22Rv1 (cell line): ENCODE measurements at regions not wholly inside any gene's neighbourhood (a gene's known extent, or its start where the extent isn't known, plus 50 kb on each side); places are given as distances from the start of the nearest gene placed in this dataset.

Source experiments
- H3K27ac ChIP-seq: fragments of 450-650 bp; 2 replicates; pipeline ENCODE4 v1.5.1; 2017
- CTCF ChIP-seq: fragments of 450-650 bp; IDR thresholded peaks from 2 replicates; pipeline ENCODE4 v1.5.1; 2017; ENCODE audit warnings: mild to moderate bottlenecking
- ZFX ChIP-seq: fragments of 450-650 bp; IDR thresholded peaks from 2 replicates; pipeline ENCODE4 v1.6.1; 2017; ENCODE audit warnings: antibody characterized with exemption, borderline replicate concordance

- no peak overlapping the region for H3K27ac ChIP-seq
- TF ChIP-seq ZFX (no peak), CTCF (no peak)
Observed at GRCh38 chr16:80296034-80296433, 244.8 kb upstream of the DYNLRB2 start.

GRCh38 chr16:80294172-80294571 lies 246.6 kb upstream of the DYNLRB2 start:
- no peak overlapping the region for H3K27ac ChIP-seq
- no peak for TF ChIP-seq ZFX
- no peak for TF ChIP-seq CTCF

- no peak overlapping the region for H3K27ac ChIP-seq
- no peak for TF ChIP-seq CTCF
- no peak for TF ChIP-seq ZFX
Observed at GRCh38 chr16:80288616-80289015, 252.2 kb upstream of the DYNLRB2 start.

GRCh38 chr16:80287674-80288073 lies 253.1 kb upstream of the DYNLRB2 start:
- TF ChIP-seq CTCF (no peak), ZFX (no peak)
- no peak overlapping the region for H3K27ac ChIP-seq

GRCh38 chr16:80285104-80285503 lies 255.7 kb upstream of the DYNLRB2 start:
- TF ChIP-seq ZFX = no peak
- TF ChIP-seq CTCF = no peak
- H3K27ac ChIP-seq = no peak overlapping the region

GRCh38 chr16:80283466-80284392 lies 257.1 kb upstream of the DYNLRB2 start:
- no peak for TF ChIP-seq ZFX
- TF ChIP-seq CTCF = no peak
- no peak overlapping the region for H3K27ac ChIP-seq

- TF ChIP-seq ZFX (no peak), CTCF (no peak)
- no peak overlapping the region for H3K27ac ChIP-seq
Observed at GRCh38 chr16:80280557-80280956, 260.2 kb upstream of the DYNLRB2 start.
